KMS-11 (cell line): ENCODE measurements at regions not wholly inside any gene's neighbourhood (a gene's known extent, or its start where the extent isn't known, plus 50 kb on each side); places are given as distances from the start of the nearest gene placed in this dataset.

Source experiments
- H2AFZ ChIP-seq: fragments of 200-600 bp; sonication (generic); 2 replicates; pipeline ENCODE4 v1.6.1; 2016; ENCODE audit warnings: antibody characterized with exemption, mixed run types, low read depth
- H3K27ac ChIP-seq: fragments of 200-600 bp; sonication (generic); 2 replicates; pipeline ENCODE4 v1.6.1; 2016; ENCODE audit warnings: mild to moderate bottlenecking, mixed run types
- H3K27me3 ChIP-seq: fragments of 200-600 bp; sonication (generic); 2 replicates; pipeline ENCODE4 v1.6.1; 2017; ENCODE audit warnings: mild to moderate bottlenecking, low read depth, mixed run types, moderate library complexity; ENCODE audit not compliant: insufficient read depth
- H3K36me3 ChIP-seq: fragments of 200-600 bp; sonication (generic); 2 replicates; pipeline ENCODE4 v1.6.1; 2017; ENCODE audit warnings: mild to moderate bottlenecking, mixed run types; ENCODE audit not compliant: insufficient read depth
- H3K4me1 ChIP-seq: fragments of 200-600 bp; sonication (generic); 2 replicates; pipeline ENCODE4 v1.6.1; 2016; ENCODE audit warnings: mild to moderate bottlenecking, low read depth, mixed run types; ENCODE audit not compliant: poor library complexity, severe bottlenecking
- H3K4me2 ChIP-seq: fragments of 200-600 bp; sonication (generic); 2 replicates; pipeline ENCODE4 v1.7.0; 2016; ENCODE audit warnings: mild to moderate bottlenecking, mixed run types
- H3K4me3 ChIP-seq: fragments of 200-600 bp; sonication (generic); IDR thresholded peaks from 2 replicates; pipeline ENCODE4 v1.6.1; 2017; ENCODE audit warnings: low read depth, low read length, mixed read lengths; ENCODE audit not compliant: insufficient read depth
- H3K79me2 ChIP-seq: fragments of 200-600 bp; sonication (generic); 2 replicates; pipeline ENCODE4 v1.6.1; 2016; ENCODE audit warnings: low read depth, mixed run types; ENCODE audit not compliant: insufficient read depth
- H3K9ac ChIP-seq: fragments of 200-600 bp; sonication (generic); 2 replicates; pipeline ENCODE4 v1.6.1; 2016; ENCODE audit warnings: mild to moderate bottlenecking, mixed run types
- H4K20me1 ChIP-seq: fragments of 200-600 bp; sonication (generic); 2 replicates; pipeline ENCODE4 v1.6.1; 2016; ENCODE audit warnings: mild to moderate bottlenecking, mixed run types; ENCODE audit not compliant: insufficient read depth
- CTCF ChIP-seq: fragments of 200-600 bp; sonication (generic); conservative IDR thresholded peaks from 2 replicates; pipeline ENCODE4 v1.6.1; 2017; ENCODE audit warnings: low read depth, mild to moderate bottlenecking, antibody characterized with exemption, low read length, moderate library complexity, mixed read lengths

GRCh38 chr22:27578937-27579617 is 222.5 kb downstream of the MN1 start:
- no peak overlapping the region for H3K4me2 ChIP-seq
- H3K4me3 ChIP-seq, result no peak overlapping the region
- H3K27me3 ChIP-seq, result peaks cover 30% of the 10 kb centered on the region; the same call in 1 of the 2 replicates
- no peaks in the 10 kb centered on the region for H3K4me1 ChIP-seq
- no peak for TF ChIP-seq CTCF
- no peak overlapping the region for H3K27ac ChIP-seq
- H3K9ac ChIP-seq, result no peak overlapping the region
- no peaks in the 10 kb centered on the region for H3K36me3 ChIP-seq
- H4K20me1 ChIP-seq, result no peaks in the 10 kb centered on the region
- H3K79me2 ChIP-seq, result no peaks in the 10 kb centered on the region
- H2AFZ ChIP-seq, result no peak overlapping the region

GRCh38 chr22:27580311-27580897 is 221.2 kb downstream of the MN1 start:
- H3K4me1 ChIP-seq, result no peaks in the 10 kb centered on the region
- no peaks in the 10 kb centered on the region for H3K79me2 ChIP-seq
- no peak for TF ChIP-seq CTCF
- H3K27ac ChIP-seq, result no peak overlapping the region
- H3K36me3 ChIP-seq, result no peaks in the 10 kb centered on the region
- H3K9ac ChIP-seq, result no peak overlapping the region
- no peak overlapping the region for H3K4me2 ChIP-seq
- H3K4me3 ChIP-seq, result no peak overlapping the region
- no peak overlapping the region for H2AFZ ChIP-seq
- no peaks in the 10 kb centered on the region for H4K20me1 ChIP-seq
- H3K27me3 ChIP-seq, result peaks cover 25% of the 10 kb centered on the region; the same call in 1 of the 2 replicates

- Histone ChIP-seq H3K4me1 (no peaks in the 10 kb centered on the region), H3K9ac (no peak overlapping the region), H3K4me2 (no peak overlapping the region), H3K4me3 (no peak overlapping the region), H2AFZ (no peak overlapping the region), H4K20me1 (no peaks in the 10 kb centered on the region), H3K27ac (no peak overlapping the region), H3K79me2 (no peaks in the 10 kb centered on the region), H3K27me3 (peaks cover 22% of the 10 kb centered on the region; the same call in 1 of the 2 replicates), H3K36me3 (no peaks in the 10 kb centered on the region)
- TF ChIP-seq CTCF, result no peak
Measured at GRCh38 chr22:27581236-27581635, 220.3 kb downstream of the MN1 start.

GRCh38 chr22:27581688-27582087 is 219.9 kb downstream of the MN1 start:
- no peak for TF ChIP-seq CTCF
- Histone ChIP-seq H3K27me3 (peaks cover 22% of the 10 kb centered on the region; the same call in 1 of the 2 replicates), H2AFZ (no peak overlapping the region), H3K4me3 (no peak overlapping the region), H4K20me1 (no peaks in the 10 kb centered on the region), H3K36me3 (no peaks in the 10 kb centered on the region), H3K27ac (no peak overlapping the region), H3K9ac (no peak overlapping the region), H3K79me2 (no peaks in the 10 kb centered on the region), H3K4me1 (no peaks in the 10 kb centered on the region), H3K4me2 (no peak overlapping the region)
